Urinary bladder (tissue), 3 donors: ENCODE measurements at regions not wholly inside any gene's neighbourhood (a gene's known extent, or its start where the extent isn't known, plus 50 kb on each side); places are given as distances from the start of the nearest gene placed in this dataset.

Experiments used
- DNase-seq: peaks from one replicate; pipeline ENCODE4 v3.0.0-alpha.2; 2015; ENCODE audit errors: extremely low spot score
- H3K27ac ChIP-seq: one replicate; pipeline ENCODE4 v1.5.1; 2013; ENCODE audit warnings: low read depth, mild to moderate bottlenecking, moderate library complexity
- H3K36me3 ChIP-seq: one replicate; pipeline ENCODE4 v1.6.1; 2013; ENCODE audit warnings: mild to moderate bottlenecking, moderate library complexity; ENCODE audit not compliant: insufficient read depth
- H3K4me1 ChIP-seq: one replicate; pipeline ENCODE4 v1.6.1; 2013; ENCODE audit warnings: mild to moderate bottlenecking, moderate library complexity; ENCODE audit not compliant: insufficient read depth
- H3K4me3 ChIP-seq: one replicate; pipeline ENCODE4 v1.5.1; 2013; ENCODE audit warnings: low read depth, low read length
- WGBS: extraction: QIAGEN DNeasy Blood & Tissue Kit; methylation state at CpG from one replicate; pipeline ENCODE4 v1.1.7; 2013; 5-methylcytosine and 5-hydroxymethylcytosine counted together
- donor health status: healthy with polysubstance abuse.
- donor health status: healthy.

GRCh38 chr4:165758086-165758485 lies 115.0 kb upstream of the TLL1 start:
- WGBS: 67% methylated on average over 2 of the region's 2 CpGs
- Histone ChIP-seq H3K4me3 (no peak overlapping the region), H3K36me3 (no peaks in the 10 kb centered on the region), H3K27ac (no peak overlapping the region), H3K4me1 (no peaks in the 10 kb centered on the region)
- DNase-seq: no peak

GRCh38 chr4:165760182-165760581 lies 112.9 kb upstream of the TLL1 start:
- H3K36me3 ChIP-seq: no peaks in the 10 kb centered on the region
- WGBS: 96% methylated on average over 7 of the region's 7 CpGs

GRCh38 chr4:165761963-165762362 lies 111.1 kb upstream of the TLL1 start:
- Histone ChIP-seq H3K27ac (peak overlapping the region; percentile 23), H3K4me1 (no peaks in the 10 kb centered on the region), H3K4me3 (no peak overlapping the region)

More at GRCh38 chr4:165760182-165760581, 112.9 kb upstream of the TLL1 start:
- Histone ChIP-seq H3K4me3 (no peak overlapping the region), H3K4me1 (no peaks in the 10 kb centered on the region), H3K27ac (no peak overlapping the region)
- no peak for DNase-seq

GRCh38 chr4:165763640-165764039 lies 109.4 kb upstream of the TLL1 start:
- DNase-seq: no peak
- WGBS: 59% methylated on average over 2 of the region's 2 CpGs

More at GRCh38 chr4:165761963-165762362, 111.1 kb upstream of the TLL1 start:
- no peaks in the 10 kb centered on the region for H3K36me3 ChIP-seq
- DNase-seq: no peak
- 69% methylated on average over 1 of the region's 1 CpG for WGBS

GRCh38 chr4:165765053-165765452 lies 108.0 kb upstream of the TLL1 start:
- Histone ChIP-seq H3K36me3 (no peaks in the 10 kb centered on the region), H3K27ac (no peak overlapping the region), H3K4me3 (no peak overlapping the region), H3K4me1 (no peaks in the 10 kb centered on the region)
- no peak for DNase-seq
- 80% methylated on average over 1 of the region's 1 CpG for WGBS

More at GRCh38 chr4:165763640-165764039, 109.4 kb upstream of the TLL1 start:
- no peaks in the 10 kb centered on the region for H3K4me1 ChIP-seq
- no peak overlapping the region for H3K4me3 ChIP-seq
- no peaks in the 10 kb centered on the region for H3K36me3 ChIP-seq
- no peak overlapping the region for H3K27ac ChIP-seq

- WGBS: 88% methylated on average over 6 of the region's 6 CpGs
- H3K27ac ChIP-seq: no peak overlapping the region
- no peak overlapping the region for H3K4me3 ChIP-seq
- no peak for DNase-seq
- no peaks in the 10 kb centered on the region for H3K4me1 ChIP-seq
- no peaks in the 10 kb centered on the region for H3K36me3 ChIP-seq
Observed at GRCh38 chr4:165766018-165766417, 107.0 kb upstream of the TLL1 start.

GRCh38 chr4:165766976-165767375 lies 106.1 kb upstream of the TLL1 start:
- Histone ChIP-seq H3K27ac (no peak overlapping the region), H3K4me1 (no peaks in the 10 kb centered on the region), H3K36me3 (no peaks in the 10 kb centered on the region), H3K4me3 (no peak overlapping the region)
- no peak for DNase-seq
- whole genome bisulfite sequencing: 36% methylated on average over 2 of the region's 2 CpGs

GRCh38 chr4:165767671-165768070 lies 105.4 kb upstream of the TLL1 start:
- Histone ChIP-seq H3K36me3 (no peaks in the 10 kb centered on the region), H3K4me1 (no peaks in the 10 kb centered on the region), H3K27ac (no peak overlapping the region), H3K4me3 (no peak overlapping the region)
- 88% methylated on average over 1 of the region's 1 CpG for WGBS
- no peak for DNase-seq

- 91% methylated on average over 3 of the region's 3 CpGs for WGBS
- Histone ChIP-seq H3K27ac (no peak overlapping the region), H3K36me3 (no peaks in the 10 kb centered on the region), H3K4me3 (no peak overlapping the region), H3K4me1 (no peaks in the 10 kb centered on the region)
- no peak for DNase-seq
Observed at GRCh38 chr4:165768281-165768680, 104.8 kb upstream of the TLL1 start.

- H3K4me3 ChIP-seq: no peak overlapping the region
- no peak overlapping the region for H3K27ac ChIP-seq
- H3K36me3 ChIP-seq: no peaks in the 10 kb centered on the region
- H3K4me1 ChIP-seq: no peaks in the 10 kb centered on the region
- DNase-seq: no peak
- 59% methylated on average over 1 of the region's 1 CpG for WGBS
Observed at GRCh38 chr4:165774326-165774725, 98.7 kb upstream of the TLL1 start.

GRCh38 chr4:165779950-165780670 lies 92.9 kb upstream of the TLL1 start:
- Histone ChIP-seq H3K4me3 (no peak overlapping the region), H3K36me3 (no peaks in the 10 kb centered on the region), H3K27ac (no peak overlapping the region), H3K4me1 (no peaks in the 10 kb centered on the region)
- WGBS: 88% methylated on average over 5 of the region's 5 CpGs
- DNase-seq: no peak

GRCh38 chr4:165780735-165781134 lies 92.3 kb upstream of the TLL1 start:
- no peak for DNase-seq
- 49% methylated on average over 1 of the region's 1 CpG for WGBS
- no peak overlapping the region for H3K4me3 ChIP-seq
- no peak overlapping the region for H3K27ac ChIP-seq
- H3K4me1 ChIP-seq: no peaks in the 10 kb centered on the region
- H3K36me3 ChIP-seq: no peaks in the 10 kb centered on the region

GRCh38 chr4:165782623-165783022 lies 90.4 kb upstream of the TLL1 start:
- no peak for DNase-seq
- Histone ChIP-seq H3K4me1 (no peaks in the 10 kb centered on the region), H3K4me3 (no peak overlapping the region), H3K27ac (no peak overlapping the region), H3K36me3 (no peaks in the 10 kb centered on the region)

- DNase-seq: no peak
- H3K4me3 ChIP-seq: no peak overlapping the region
- 15% methylated on average over 3 of the region's 3 CpGs for WGBS
- no peaks in the 10 kb centered on the region for H3K4me1 ChIP-seq
- H3K36me3 ChIP-seq: no peaks in the 10 kb centered on the region
- H3K27ac ChIP-seq: no peak overlapping the region
Observed at GRCh38 chr4:165783626-165784025, 89.4 kb upstream of the TLL1 start.

GRCh38 chr4:165784672-165785071 lies 88.4 kb upstream of the TLL1 start:
- Histone ChIP-seq H3K4me1 (no peaks in the 10 kb centered on the region), H3K4me3 (no peak overlapping the region), H3K27ac (no peak overlapping the region), H3K36me3 (no peaks in the 10 kb centered on the region)
- WGBS: 42% methylated on average over 1 of the region's 1 CpG
- no peak for DNase-seq
